Superior temporal gyrus (tissue), 1 donor: ENCODE measurements at regions not wholly inside any gene's neighbourhood (a gene's known extent, or its start where the extent isn't known, plus 50 kb on each side); places are given as distances from the start of the nearest gene placed in this dataset.

Source experiments
- DNase-seq: peaks from one replicate; pipeline ENCODE4 v3.0.0-alpha.2; 2016; ENCODE audit errors: extremely low spot score

DNA sequence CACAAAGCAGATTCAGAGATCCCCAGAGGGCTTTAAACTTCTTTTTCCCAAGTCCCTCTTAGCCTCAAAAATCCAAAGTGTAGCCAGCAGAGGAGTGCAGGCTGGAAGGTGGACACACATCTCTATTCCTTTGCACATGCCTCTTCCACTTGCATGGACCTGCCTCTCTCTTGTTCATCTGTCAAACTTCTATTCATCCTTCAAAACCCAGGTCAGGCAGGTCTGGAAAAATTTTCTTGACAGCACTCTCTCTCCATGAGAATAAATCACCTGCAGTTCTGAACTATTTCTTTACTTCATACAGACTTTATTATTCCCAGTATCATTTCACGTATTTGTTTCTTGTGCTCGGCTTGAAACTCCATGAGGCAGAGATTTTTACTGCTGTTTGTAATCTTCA, 127.5 kb downstream of the SS18 start:
- no peak for DNase-seq

DNA sequence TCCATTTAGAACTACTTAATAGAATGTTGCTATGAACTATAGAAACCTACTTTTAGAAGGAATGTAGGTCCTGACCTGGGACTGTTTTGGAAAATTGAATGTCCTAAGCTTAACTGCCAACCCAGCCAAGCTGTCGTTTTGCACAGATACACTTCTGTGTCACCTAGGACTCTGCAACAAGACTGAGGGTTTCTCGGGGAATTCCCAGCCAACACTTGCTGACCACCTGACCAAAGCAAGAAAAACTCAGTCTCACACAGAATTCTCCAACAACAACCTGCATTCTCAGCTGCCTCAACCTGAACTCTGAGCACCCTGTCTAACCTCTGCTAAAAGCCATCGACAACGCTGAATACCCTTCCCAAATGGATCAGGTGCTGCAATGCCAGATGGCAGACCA, 128.2 kb downstream of the SS18 start:
- DNase-seq: no peak

DNA sequence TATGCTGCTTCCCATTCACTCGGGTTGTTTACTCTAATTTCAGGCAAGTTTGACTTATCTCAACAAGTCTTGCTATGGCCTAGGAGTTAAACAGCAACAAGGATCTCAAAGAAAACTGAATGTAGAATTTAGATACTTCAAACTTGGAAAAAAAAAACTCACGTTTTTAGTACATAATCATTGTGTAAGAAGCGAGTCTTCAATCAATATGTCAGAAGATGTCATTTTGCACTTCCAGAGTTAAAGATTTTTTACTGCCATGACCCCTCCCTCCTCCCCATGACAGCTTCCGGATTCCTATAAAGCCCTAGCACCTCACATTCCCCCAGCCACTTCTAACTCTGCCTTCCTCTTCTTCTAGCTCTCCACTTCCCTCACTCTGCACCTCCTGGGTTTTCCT, 133.4 kb downstream of the SS18 start:
- DNase-seq: no peak

DNA sequence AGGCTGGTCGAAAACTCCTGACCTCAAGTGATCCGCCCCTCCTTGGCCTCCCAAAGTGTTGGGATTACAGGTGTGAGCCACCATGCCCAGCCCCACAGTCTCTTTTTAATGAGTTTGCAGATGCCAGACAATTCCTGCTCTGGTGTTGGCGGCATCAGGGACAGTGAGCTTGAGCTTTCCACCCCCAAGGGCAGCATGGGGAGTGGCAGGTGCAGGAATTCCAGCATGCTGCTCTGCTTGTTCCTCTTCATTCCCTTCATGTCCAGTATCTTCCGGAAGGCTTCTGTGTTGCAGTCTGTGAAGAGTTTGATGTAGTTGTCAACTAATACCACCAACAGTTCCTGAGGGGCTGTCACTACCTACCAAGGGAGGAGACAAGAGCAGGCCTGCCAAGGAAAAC, 137.3 kb downstream of the SS18 start:
- DNase-seq: no peak

DNA sequence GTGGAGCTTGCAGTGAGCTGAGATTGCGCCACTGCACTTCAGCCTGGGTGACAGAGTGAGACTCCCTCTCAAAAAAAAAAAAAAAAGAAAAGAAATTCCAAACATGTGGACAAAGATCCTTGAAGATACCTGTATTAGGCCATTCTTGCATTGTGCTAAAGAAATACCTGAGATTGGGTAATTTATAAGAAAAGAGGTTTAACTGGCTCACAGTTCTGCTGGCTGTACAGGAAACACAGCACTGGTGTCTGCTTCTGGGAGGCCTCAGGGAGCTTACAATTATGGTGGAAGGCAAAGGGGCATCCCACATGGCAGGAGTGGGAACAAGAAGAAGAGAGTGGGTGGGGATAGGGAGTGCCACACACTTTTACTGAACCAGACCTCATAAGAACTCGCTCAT, 140.1 kb downstream of the SS18 start:
- no peak for DNase-seq

DNA sequence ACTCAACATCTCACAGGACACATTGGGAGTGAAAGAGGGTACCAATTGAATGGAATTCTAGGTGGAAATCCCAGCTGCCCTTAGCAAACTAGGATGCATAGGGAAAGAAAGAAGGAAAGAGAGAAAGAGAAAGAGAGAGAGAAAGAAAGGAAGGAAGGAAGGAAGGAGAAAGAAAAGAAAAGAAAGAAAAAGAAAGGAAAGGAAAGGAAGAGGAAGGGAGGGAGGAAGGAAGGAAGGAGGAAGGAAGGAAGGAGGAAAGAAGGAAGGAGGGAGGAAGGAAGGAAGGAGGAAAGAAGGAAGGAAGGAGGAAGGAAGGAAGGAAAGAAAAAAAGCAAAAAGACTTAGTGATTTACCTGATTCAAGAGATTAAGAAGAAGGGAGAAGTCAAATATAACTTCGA, 143.9 kb downstream of the SS18 start:
- DNase-seq: no peak

DNA sequence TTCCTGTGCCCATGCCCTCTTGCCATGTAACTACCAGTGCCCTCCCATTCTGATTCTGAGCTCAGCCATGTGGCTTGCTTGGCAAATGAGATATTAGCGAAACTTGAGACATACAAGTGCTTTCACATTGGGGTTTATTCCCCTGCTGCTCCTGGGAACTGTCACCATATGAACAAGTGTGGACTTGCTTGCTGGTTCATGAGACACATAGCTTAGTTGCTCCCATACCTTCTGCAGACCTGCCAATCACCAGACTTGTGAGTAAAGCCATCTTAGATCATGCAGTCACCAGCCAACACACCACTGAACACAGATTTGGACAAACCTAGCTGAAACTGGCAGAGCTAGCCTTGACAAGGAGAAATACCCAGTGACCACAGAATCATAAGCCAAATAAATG, 155.1 kb downstream of the SS18 start:
- no peak for DNase-seq

DNA sequence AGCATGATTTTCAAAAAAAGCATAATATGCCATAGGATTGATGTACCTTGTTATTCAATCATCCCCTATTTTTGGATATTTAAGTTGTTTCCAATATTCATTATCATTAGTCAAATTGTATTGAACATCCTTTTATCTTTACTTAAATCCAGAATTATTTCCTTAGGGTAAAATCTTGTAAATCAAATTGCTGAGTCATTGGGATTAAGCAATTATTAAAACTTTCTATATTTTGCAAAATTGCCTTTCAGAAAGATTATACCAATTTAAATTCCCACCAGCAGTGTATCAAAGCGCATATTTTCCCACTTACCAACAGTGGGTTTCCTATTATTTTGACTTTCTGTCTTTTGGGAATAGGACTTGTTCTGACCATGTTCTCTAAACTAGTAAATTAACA, 159.3 kb downstream of the SS18 start:
- DNase-seq: no peak

DNA sequence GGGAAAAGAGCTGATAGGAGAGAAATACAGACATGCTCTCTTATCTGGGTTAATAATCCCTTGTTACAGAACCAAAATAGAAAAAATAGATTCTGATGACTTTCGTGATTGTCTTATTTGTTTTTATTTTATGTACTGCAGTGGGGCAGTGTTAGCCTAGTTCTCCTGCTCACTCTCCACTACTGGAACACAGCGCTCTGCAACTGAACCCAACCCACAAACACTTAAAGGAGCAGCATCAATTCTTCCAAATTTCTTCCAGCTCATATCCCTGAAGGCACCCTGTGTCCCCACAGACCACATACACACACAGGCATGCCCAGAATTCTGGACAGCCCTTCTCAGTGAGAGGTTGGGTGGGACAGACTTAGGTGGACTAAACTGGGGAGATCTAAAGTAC, 160.6 kb downstream of the SS18 start:
- DNase-seq: no peak

DNA sequence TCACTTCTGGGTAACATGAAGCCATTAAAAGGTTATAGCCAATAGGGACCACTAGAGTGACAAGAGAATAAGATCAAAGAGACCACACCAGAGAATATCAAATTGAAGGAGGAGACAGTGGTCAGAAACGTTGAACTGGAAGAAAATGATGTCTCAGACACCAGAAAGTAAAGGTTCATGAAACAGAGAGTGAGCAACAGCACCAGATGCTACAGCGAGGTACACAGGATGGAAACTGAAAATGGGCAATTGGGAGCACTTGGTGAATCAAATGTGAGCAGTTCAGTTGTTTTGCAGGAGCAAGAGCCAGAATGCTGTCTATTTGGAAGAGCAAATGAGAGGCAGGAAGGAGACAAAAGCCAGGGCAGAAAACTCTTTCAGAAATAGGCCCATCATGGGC, 162.6 kb downstream of the SS18 start:
- DNase-seq: no peak

DNA sequence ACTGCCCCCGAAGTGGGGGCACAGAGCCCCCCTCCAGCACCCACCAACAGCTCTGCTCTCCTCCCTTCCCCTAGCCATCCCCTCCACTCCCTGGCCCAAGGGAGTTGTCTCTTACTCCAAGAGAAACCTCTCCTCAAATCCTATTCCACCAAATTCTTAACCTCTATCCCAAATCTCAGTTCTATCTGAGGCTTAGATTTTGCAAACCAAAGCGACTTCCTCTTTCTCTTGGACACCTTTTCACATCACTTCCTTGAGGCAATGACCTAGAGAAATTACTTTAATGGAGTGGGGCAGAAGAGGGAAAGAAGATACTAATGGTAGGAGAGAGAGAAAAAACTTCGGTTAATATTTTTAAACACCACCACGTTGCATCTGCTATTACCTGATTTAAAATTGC, 167.2 kb downstream of the SS18 start:
- DNase-seq: no peak

DNA sequence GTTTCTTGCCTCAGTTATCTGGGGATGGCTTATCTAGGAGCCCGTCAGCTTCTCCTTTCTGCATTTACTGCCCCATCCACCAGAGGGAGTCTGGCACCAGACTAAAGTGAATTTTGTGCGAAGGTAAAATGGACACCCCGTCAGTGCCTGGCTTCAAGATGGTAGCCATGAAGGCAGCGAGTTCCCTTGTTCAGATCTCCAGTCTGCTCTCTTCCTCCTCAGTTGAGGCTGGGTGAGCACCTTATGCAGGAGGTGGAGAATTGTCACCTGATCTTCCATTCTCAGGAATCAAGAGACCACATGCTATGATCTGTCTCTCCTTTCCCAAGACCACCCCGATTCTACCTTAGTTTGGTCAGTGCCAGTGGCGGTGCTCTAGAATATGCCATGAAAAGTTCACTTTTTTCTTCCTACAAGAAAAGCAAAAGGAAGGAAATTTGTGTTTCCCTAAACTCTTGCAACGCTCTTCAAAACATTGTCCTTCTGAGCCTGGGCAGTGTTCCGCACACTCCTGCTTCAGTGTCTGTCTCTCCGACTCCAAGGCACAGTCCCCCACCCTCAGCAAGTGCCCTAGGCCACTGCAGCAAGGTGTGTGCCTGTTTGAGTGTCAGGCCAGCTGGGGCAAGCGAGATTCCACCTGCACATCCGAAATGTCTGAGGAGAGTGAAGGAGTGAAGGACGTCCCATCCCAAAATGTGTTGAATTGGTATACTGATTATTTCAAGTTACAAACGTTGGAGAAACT, 168.6 kb downstream of the SS18 start:
- no peak for DNase-seq

DNA sequence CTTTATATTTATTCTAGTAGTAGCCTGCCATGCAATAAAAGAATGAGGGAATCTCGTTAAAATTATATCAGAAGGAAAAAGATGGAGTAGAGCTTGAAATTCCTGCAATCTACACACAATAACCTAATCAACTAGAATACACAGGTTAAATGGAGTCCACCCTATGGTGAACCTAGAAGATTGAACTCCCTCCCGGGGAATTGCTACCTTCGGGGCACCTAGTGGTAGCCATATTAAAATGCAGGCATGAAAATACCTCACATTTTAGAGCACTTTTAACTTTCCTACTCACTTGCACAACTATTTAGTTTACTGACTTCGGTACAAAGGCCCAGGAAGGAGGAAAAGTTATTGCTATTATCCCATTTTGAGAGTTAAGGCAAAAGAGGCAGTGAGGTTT, 174.5 kb downstream of the SS18 start:
- DNase-seq: no peak

DNA sequence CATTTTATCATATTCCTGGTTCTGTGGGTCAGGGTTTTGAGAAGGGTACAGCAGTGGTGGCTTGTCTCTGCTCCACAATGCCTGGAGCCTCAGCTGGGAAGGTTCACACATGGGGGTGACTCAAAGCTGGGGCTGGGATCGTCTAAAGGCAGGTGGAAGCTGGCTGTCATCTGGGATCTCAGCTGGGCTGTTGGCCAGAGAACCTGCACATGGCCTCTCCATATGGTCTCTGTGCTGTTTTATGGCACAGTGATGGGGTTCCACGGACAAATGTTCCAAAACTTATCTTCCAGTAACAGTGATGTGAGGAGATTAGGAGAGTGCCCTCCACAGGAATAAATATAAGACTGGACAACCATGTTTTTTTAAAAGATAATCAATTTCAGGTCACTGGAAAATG, 191.4 kb downstream of the SS18 start:
- no peak for DNase-seq

DNA sequence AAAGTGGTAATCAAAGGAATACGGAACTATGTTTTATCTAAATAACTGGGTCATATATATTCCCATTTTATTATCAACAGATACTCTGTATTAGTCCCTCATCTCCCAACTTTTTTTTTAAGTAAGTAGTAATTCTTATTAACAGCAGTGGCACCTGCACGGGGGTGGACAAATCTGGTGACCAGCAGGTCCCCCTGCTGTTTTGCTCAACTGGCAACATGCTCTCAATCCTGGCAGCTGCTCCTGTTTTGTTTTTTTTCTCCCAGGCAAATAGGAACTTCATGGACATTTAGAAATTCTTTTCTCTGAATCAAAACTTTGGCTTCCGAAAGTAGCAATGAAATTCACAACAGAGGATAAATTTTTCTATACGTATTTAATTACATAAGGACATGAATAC, 193.5 kb downstream of the SS18 start:
- DNase-seq: no peak

DNA sequence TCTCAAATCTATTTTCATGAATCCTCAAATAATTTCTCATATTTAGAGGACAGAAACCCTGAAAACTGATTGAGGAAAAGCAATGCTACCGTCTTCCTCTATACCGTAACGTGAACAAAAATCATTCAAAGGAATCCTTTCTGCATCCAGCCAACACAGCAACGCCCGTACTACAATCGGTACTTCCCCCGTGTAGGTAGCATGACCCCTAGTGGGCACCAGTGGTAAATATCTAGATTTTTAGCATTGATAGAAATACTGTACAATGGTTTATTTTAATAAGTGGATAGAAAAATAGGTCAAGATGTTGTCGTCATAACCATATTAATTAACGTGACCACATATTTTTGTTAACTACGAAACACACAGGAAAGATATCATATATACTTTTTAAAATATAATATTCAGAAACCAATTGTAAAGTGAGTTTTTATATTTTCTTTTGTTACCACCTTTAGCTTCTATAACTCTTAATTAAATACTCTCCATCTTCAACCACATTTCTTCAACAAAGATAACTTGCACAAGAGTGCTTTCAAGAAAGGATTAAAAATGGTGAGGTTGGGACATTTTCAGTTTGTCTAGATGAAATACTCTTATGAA, 194.1 kb downstream of the SS18 start:
- DNase-seq: peak; percentile 48

DNA sequence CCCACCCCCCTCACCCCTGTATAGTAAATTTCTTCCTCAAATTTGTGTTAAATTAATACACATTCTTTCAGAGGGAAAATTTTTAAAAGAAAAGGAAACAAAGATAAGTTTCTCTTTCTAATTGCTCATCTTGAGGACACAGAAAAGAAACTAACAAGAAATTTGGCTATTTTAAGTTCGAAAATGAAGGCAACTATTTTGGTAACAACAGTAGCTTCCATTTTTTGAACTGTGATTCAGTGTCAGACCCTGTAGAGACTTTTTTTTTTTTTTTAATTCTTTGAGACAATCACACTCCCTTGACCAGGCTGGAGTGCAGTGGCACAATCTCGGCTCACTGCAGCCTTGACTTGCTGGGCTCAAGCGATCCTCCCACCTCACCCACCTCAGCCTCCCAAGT, 194.9 kb downstream of the SS18 start:
- no peak for DNase-seq

DNA sequence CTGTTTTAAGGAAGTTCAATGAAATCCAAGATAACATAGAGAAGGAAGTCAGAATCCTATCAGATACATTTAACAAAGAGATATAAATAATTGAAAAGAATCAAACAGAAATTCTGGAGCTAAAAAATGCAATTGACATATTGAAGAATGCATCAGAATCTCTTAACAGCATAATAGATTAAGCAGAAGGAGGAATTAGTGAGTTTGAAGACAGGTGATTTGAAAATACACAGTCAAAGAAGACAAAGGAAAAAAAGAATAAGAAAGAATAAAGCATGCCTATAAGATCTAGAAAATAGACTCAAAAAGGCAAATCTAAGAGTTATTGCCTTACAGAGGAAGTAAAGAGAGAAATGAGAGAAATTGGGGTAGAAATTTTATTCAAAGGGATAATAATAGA, 204.1 kb downstream of the SS18 start:
- no peak for DNase-seq

DNA sequence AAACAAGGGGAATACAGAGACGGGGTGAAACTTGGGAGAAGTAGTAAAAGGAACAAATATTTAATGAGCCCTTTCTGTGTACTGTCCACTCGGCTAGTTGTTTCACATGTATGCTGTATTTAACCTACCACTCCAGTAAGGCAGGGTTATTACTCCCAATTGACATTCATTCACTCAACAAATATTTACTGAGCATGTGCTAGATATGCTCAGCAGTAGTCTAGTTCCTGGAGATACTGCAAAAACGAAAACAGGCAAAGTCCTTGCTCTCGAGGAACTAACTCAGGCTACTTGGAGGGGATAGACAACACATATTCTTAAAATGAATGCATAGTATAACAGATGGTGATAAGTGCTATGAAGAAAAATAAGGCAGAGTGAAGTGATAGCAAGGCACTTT, 207.3 kb downstream of the SS18 start:
- DNase-seq: no peak

DNA sequence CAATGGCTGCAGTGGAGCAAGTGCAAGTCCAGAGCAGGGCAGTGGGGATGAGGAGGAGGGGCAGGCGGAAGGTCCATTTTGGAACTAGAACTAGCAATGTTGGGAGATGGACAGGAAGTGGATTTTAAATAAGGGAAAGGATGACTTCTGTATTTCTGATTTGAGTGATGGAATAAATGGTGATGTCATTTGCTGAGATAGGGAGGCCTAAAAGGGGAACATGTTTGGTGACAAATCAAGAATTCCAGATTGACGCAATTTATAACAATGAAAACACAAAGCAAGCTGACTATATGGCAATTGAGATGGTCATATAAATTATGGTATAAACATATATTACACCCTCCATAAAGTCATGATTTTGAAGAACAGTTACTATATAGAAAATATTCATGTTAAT, 209.3 kb downstream of the SS18 start:
- no peak for DNase-seq

DNA sequence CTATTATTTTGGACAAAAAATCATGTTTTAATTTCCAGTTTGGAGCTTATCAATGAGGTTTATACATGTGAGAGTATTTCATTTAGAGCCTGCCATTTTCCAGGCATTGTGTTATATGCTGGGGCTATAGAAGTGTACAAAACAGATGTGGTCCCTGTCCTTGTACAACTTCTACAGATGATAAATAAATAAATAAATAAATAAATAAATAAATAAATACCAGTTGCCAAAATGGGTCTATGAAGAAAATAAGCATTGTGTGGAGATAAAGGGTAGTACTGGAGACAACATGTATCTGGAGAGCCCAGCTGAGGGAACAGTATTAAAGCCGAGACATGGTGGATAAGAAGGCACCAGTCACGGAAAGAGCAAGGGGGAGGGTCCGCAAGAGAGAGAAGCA, 210.0 kb downstream of the SS18 start:
- DNase-seq: no peak

DNA sequence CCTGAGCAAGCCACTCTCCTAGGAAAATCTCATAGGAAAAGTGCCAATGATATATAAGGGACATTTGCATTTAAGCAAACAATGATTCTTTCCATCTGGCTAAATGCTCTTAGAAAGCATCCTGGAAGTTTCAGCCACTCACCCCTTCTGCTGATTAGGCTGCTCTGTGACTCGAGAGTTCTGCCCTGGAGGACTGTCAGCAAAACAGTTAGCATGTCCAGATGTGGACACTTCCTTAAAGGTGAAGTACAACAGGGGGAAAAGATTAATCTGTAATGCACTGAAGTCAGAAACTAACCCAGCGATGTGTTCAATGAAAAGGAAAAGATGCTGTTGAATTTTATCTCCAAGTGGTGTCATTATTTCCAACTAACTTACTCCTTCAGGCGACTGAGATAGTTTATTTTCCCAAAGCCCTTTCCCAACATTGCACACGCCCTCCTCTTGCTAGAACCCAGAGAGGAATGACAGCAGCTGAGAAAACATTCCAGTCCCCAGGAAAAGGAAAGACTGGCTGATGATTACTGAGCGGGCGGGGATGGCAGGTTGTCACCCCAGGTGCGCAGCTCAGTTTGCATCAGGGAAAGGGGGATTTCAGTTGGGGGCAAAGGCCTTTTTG, 214.0 kb downstream of the SS18 start:
- no peak for DNase-seq

DNA sequence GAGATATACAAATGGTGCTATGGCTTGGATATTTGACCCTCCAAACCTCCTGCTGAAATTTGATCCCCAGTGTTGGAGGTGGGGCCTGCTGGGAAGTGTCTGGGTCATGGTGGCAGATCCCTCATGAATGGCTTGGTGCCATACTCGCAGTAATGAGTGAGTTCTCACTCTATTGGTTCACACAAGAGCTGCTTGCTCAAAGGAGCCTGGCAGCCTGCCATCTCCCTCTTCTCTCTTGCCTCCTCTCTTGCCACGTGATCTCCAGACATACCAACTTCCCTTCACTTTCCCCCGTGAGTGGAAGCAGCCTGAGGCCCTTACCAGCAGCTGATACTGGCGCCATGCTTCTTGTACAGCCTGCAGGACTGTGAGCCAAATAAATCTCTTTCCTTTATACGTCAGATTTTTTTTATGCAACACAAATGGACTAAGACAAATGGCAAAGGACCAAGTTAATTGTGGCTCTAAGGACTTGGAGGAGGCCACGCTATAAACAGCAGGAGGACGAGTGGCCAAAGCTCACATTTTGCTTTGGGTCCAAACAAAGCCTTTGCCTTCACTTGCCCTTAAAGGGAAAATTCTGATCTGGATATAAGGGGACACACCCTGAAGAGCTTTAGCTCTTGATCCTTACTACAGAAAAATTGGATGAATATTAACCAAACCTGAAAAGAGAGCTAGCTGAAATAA, 214.7 kb downstream of the SS18 start:
- no peak for DNase-seq
